Esophagus squamous epithelium (tissue), 5 donors: ENCODE measurements at regions not wholly inside any gene's neighbourhood (a gene's known extent, or its start where the extent isn't known, plus 50 kb on each side); places are given as distances from the start of the nearest gene placed in this dataset.

ENCODE experiments used
- DNase-seq: peaks from one replicate; lab custom pipeline; 2025; lab: John Stamatoyannopoulos, UW
- H3K27ac ChIP-seq, 4 donors: fragments of 200-600 bp; sonication (generic); one replicate each; pipeline ENCODE4 v1.5.1; 2016 to 2019; ENCODE audit warnings: mild to moderate bottlenecking in 1 of 4
- H3K27me3 ChIP-seq, 4 donors: fragments of 200-600 bp; sonication (generic); 1 replicate in 3 of 4; 2 replicates in 1 of 4; pipeline versions ENCODE4 v1.5.1 to v1.6.0; 2017 to 2021; ENCODE audit warnings: antibody characterized with exemption in 1 of 4
- H3K36me3 ChIP-seq, 3 donors: fragments of 200-600 bp; sonication (generic); one replicate each; pipeline ENCODE4 v1.5.1; 2016 to 2019
- H3K4me1 ChIP-seq, 3 donors: fragments of 200-600 bp; sonication (generic); one replicate each; pipeline ENCODE4 v1.5.1; 2017 to 2019
- H3K4me3 ChIP-seq, 4 donors: fragments of 200-600 bp; sonication (generic); 1 replicate in 3 of 4; 2 replicates in 1 of 4; pipeline ENCODE4 v1.5.1; 2016 to 2019; ENCODE audit warnings: mild to moderate bottlenecking in 2 of 4, moderate library complexity in 1 of 4
- H3K9me3 ChIP-seq, 3 donors: fragments of 200-600 bp; sonication (generic); one replicate each; pipeline ENCODE4 v1.5.1; 2016 to 2019
- POLR2A ChIP-seq, 4 donors: fragments of 450-650 bp; IDR thresholded peaks; one replicate each; pipeline ENCODE4 v1.6.1; 2017; ENCODE audit warnings: antibody characterized with exemption in 4 of 4, mild to moderate bottlenecking in 4 of 4, moderate library complexity in 3 of 4
- WGBS, 2 donors: methylation state at CpG; one replicate each; pipeline ENCODE4 v1.1.5; 2018; 5-methylcytosine and 5-hydroxymethylcytosine counted together
- intact Hi-C: fragments of 100-400 bp; cut with DNase I; formaldehyde crosslinking; loops from one replicate; pipeline ENCODE4 v1.15.0; 2022
- TF ChIP-seq, protein P1 (sequence below), 6 experiments: fragments of 450-650 bp in 4 of 6; fragments of 200-600 bp in 2 of 6; sonication (generic) in 2 of 6; IDR thresholded peaks; one replicate each; pipeline ENCODE4 v1.5.1; 2016 to 2019; ENCODE audit warnings: antibody characterized with exemption in 6 of 6, mild to moderate bottlenecking in 4 of 6, moderate library complexity in 4 of 6
- donor health status: DM: yes; HTN: yes; CAD: no.

GRCh38 chr2:136248242-136248641 is 130.3 kb upstream of the CXCR4 start:
- Histone ChIP-seq H3K9me3 (no peaks in the 10 kb centered on the region), H3K27ac (no peak overlapping the region), H3K4me3 (no peak overlapping the region), H3K4me1 (peaks cover 0 to 9% (median 3%) of the 10 kb centered on the region in 3 donors), H3K27me3 (no peaks in the 10 kb centered on the region), H3K36me3 (no peaks in the 10 kb centered on the region)
- DNase-seq = no peak
- WGBS, 2 donors = 28 to 30% methylated on average over 2 of the region's 2 CpGs
- intact Hi-C loops = no loop called here
- TF ChIP-seq, protein P1, sequence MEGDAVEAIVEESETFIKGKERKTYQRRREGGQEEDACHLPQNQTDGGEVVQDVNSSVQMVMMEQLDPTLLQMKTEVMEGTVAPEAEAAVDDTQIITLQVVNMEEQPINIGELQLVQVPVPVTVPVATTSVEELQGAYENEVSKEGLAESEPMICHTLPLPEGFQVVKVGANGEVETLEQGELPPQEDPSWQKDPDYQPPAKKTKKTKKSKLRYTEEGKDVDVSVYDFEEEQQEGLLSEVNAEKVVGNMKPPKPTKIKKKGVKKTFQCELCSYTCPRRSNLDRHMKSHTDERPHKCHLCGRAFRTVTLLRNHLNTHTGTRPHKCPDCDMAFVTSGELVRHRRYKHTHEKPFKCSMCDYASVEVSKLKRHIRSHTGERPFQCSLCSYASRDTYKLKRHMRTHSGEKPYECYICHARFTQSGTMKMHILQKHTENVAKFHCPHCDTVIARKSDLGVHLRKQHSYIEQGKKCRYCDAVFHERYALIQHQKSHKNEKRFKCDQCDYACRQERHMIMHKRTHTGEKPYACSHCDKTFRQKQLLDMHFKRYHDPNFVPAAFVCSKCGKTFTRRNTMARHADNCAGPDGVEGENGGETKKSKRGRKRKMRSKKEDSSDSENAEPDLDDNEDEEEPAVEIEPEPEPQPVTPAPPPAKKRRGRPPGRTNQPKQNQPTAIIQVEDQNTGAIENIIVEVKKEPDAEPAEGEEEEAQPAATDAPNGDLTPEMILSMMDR (IDR thresholded peaks at IDR 0.05) = no peak
- TF ChIP-seq POLR2A (IDR thresholded peaks at IDR 0.05) = no peak

- intact Hi-C loops = no loop called here
- H3K36me3 ChIP-seq = no peaks in the 10 kb centered on the region
- H3K27ac ChIP-seq = no peak overlapping the region
- no peaks in the 10 kb centered on the region for H3K9me3 ChIP-seq
- WGBS, 2 donors = 37 to 50% methylated on average over 7 of the region's 7 CpGs
- peaks cover 0 to 9% (median 3%) of the 10 kb centered on the region in 3 donors for H3K4me1 ChIP-seq
- no peak overlapping the region for H3K4me3 ChIP-seq
- no peaks in the 10 kb centered on the region for H3K27me3 ChIP-seq
- DNase-seq = no peak
- TF ChIP-seq, protein P1 (IDR thresholded peaks at IDR 0.05) = no peak
- no peak for TF ChIP-seq POLR2A (IDR thresholded peaks at IDR 0.05)
Measured at GRCh38 chr2:136247204-136247950, 129.4 kb upstream of the CXCR4 start.

GRCh38 chr2:136246086-136246669 is 128.2 kb upstream of the CXCR4 start:
- H3K4me3 ChIP-seq = no peak overlapping the region
- intact Hi-C loops = no loop called here
- H3K36me3 ChIP-seq = no peaks in the 10 kb centered on the region
- TF ChIP-seq, protein P1 (IDR thresholded peaks at IDR 0.05) = no peak
- peak in 1 of 4 donors; percentile 31 for TF ChIP-seq POLR2A (IDR thresholded peaks at IDR 0.05)
- no peaks in the 10 kb centered on the region for H3K9me3 ChIP-seq
- H3K27me3 ChIP-seq = no peaks in the 10 kb centered on the region
- H3K27ac ChIP-seq = no peak overlapping the region
- H3K4me1 ChIP-seq = peaks cover 0 to 9% (median 0%) of the 10 kb centered on the region in 3 donors
- DNase-seq = peak; percentile 18
- 54 to 59% methylated on average over 7 to 14 of the region's 15 CpGs for WGBS, 2 donors

DNA sequence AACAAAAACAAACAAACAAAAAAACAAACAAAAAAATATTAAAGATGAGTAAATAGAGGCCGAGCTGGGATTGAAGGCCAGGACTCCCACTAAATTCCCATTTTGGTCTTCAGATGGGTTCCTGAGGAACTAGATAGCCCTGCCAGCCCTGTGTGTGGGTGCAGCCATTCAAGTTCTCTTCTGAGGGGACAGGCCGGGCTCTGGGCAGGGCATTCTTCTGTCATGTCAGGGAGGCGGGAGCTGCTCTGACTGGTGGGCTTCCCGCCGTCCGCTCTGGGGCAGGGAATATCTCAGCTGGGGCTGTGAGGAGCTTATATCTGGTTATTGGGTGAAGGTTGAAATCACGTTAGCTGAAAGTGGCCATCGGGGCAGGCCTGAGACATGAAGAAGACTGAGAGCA is 127.3 kb upstream of the CXCR4 start:
- DNase-seq = no peak
- no peaks in the 10 kb centered on the region for H3K9me3 ChIP-seq
- intact Hi-C loops = no loop called here
- WGBS, 2 donors = 92 to 97% methylated on average over 2 to 4 of the region's 8 CpGs
- no peak for TF ChIP-seq POLR2A (IDR thresholded peaks at IDR 0.05)
- TF ChIP-seq, protein P1 (IDR thresholded peaks at IDR 0.05) = no peak
- H3K27me3 ChIP-seq = no peaks in the 10 kb centered on the region
- H3K36me3 ChIP-seq = no peaks in the 10 kb centered on the region
- peaks cover 0 to 9% (median 0%) of the 10 kb centered on the region in 3 donors for H3K4me1 ChIP-seq
- no peak overlapping the region for H3K27ac ChIP-seq
- H3K4me3 ChIP-seq = no peak overlapping the region

GRCh38 chr2:136244536-136244885 is 126.6 kb upstream of the CXCR4 start:
- Histone ChIP-seq H3K9me3 (no peaks in the 10 kb centered on the region), H3K4me1 (peaks cover 0 to 11% (median 0%) of the 10 kb centered on the region in 3 donors), H3K27me3 (no peaks in the 10 kb centered on the region), H3K27ac (no peak overlapping the region), H3K4me3 (no peak overlapping the region), H3K36me3 (no peaks in the 10 kb centered on the region)
- WGBS, 2 donors = 86 to 90% methylated on average over 1 to 2 of the region's 2 CpGs
- DNase-seq = no peak
- intact Hi-C loops = no loop called here
- TF ChIP-seq, protein P1 (IDR thresholded peaks at IDR 0.05) = no peak
- no peak for TF ChIP-seq POLR2A (IDR thresholded peaks at IDR 0.05)
